Muscle layer of duodenum (tissue), 2 donors: ENCODE measurements at regions not wholly inside any gene's neighbourhood (a gene's known extent, or its start where the extent isn't known, plus 50 kb on each side); places are given as distances from the start of the nearest gene placed in this dataset.
A peak's percentile ranks its signal among the peaks of the same experiment; 100 is the strongest.
"Not testable (repeated sequence)": the region's sequence is repeated elsewhere in the genome, so short reads cannot be mapped to it uniquely, and the experiment has no call there.

ENCODE experiments used
- H3K27ac ChIP-seq: one replicate; pipeline ENCODE4 v1.7.0; 2013; ENCODE audit warnings: mild to moderate bottlenecking, low read length
- H3K27me3 ChIP-seq: one replicate; pipeline ENCODE4 v1.7.0; 2013; ENCODE audit warnings: low read depth, mild to moderate bottlenecking, control low read depth, low read length
- H3K36me3 ChIP-seq, 2 donors: one replicate each; pipeline ENCODE4 v1.7.0; 2013; ENCODE audit warnings: low read length in 2 of 2, control low read depth in 1 of 2, mild to moderate bottlenecking in 1 of 2; ENCODE audit not compliant: insufficient read depth in 2 of 2, control insufficient read depth in 1 of 2
- H3K4me1 ChIP-seq, 2 donors: one replicate each; pipeline ENCODE4 v1.7.0; 2013; ENCODE audit warnings: low read length in 2 of 2, mild to moderate bottlenecking in 2 of 2, control low read depth in 1 of 2, moderate library complexity in 1 of 2; ENCODE audit not compliant: insufficient read depth in 2 of 2, control insufficient read depth in 1 of 2
- H3K4me3 ChIP-seq, 2 donors: one replicate each; pipeline ENCODE4 v1.7.0; 2013; ENCODE audit warnings: low read length in 2 of 2, low read depth in 1 of 2, mild to moderate bottlenecking in 1 of 2
- H3K9me3 ChIP-seq, 2 donors: one replicate each; pipeline ENCODE4 v1.7.0; 2013; ENCODE audit warnings: low read length in 2 of 2, control low read depth in 1 of 2, mild to moderate bottlenecking in 1 of 2; ENCODE audit not compliant: control insufficient read depth in 1 of 2
- donor health status: healthy.

DNA sequence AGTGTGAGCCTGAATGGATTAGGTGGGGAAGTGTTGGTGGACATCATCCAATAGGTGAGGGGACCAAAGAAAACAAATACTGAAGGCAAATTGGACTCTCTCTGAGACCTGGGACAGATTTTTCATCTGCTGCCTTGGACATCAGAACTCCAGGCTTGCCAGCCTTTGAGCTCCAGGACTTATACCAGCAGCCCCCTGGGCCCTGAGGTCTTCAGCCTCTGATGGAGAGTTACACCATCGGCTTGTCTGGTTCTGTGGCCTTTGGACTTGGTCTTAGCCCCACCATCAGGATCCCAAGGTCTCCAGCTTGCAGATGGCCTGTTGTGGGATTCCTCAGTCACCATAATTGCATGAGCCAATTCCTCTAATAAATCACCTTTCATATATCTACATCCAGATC, 80.8 kb upstream of the SLC8A3 start:
- Histone ChIP-seq H3K4me1 (no peaks in the 10 kb centered on the region), H3K9me3 (no peaks in the 10 kb centered on the region), H3K27me3 (no peaks in the 10 kb centered on the region), H3K27ac (no peak overlapping the region), H3K4me3 (no peak overlapping the region), H3K36me3 (no peaks in the 10 kb centered on the region)

DNA sequence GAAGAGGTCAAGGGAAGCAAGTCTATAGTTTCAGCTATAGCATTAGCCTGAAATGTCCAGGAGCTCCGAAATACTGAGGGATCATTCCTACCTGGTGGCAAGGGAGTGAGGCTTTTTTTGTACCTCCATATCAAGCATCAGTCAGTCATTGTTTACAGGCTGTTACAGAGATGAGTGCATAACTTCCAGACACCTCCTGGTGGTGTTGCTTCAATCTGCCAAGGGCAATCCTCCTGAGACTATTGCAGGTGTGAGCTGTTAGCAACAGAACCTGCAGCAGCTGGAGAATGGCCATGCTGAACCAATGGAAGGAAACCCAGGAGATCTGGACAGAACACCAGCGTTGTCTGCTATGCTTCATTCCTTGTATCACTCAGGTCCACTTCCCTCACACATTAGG, 80.0 kb upstream of the SLC8A3 start:
- Histone ChIP-seq H3K36me3 (no peaks in the 10 kb centered on the region), H3K27ac (no peak overlapping the region), H3K4me1 (no peaks in the 10 kb centered on the region), H3K4me3 (no peak overlapping the region), H3K9me3 (no peaks in the 10 kb centered on the region), H3K27me3 (no peaks in the 10 kb centered on the region)

DNA sequence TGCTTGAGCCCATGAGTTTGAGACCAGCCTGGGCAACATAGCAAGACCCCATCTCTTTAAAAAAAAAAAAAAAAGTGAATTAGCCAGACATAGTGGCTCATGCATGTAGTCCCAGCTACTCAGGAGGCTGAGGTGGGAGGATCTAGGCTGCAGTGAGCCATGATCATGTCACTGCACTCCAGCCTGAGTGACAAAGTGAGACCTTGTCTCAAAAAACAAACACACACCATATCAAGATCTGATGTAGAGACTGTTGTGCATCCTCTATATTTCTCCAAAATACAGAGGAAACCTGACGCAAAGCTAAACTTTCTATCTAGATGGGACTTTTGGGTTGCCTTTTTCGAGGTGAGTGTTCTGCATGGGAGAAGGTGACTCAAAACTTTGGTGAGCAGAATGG, 77.4 kb upstream of the SLC8A3 start:
- H3K27ac ChIP-seq, result no peak overlapping the region
- no peak overlapping the region for H3K4me3 ChIP-seq
- no peaks in the 10 kb centered on the region for H3K27me3 ChIP-seq

DNA sequence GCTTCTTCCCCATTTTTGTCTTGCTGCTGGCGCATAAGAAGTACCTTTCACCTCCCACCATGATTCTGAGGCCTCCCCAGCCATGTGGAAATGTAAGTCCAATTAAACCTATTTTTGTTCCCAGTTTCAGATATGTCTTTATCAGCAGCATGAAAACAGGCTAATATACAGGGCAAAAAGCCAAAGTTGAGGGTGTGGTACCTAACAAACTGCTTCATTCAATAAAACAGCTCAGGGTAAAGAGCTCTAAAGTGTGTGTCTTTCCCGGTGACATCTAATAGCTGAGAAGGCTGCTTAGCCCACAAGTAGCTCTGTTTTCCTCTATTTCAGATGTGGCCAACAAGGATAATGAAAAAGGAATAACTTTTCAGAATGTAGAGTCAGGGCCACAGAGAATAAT, 76.7 kb upstream of the SLC8A3 start:
- Histone ChIP-seq H3K9me3 (no peaks in the 10 kb centered on the region), H3K4me3 (no peak overlapping the region), H3K36me3 (no peaks in the 10 kb centered on the region), H3K27ac (no peak overlapping the region), H3K27me3 (no peaks in the 10 kb centered on the region), H3K4me1 (no peaks in the 10 kb centered on the region)

More for the DNA sequence above, 77.4 kb upstream of the SLC8A3 start:
- H3K9me3 ChIP-seq, result no peaks in the 10 kb centered on the region
- no peaks in the 10 kb centered on the region for H3K4me1 ChIP-seq
- H3K36me3 ChIP-seq, result no peaks in the 10 kb centered on the region

DNA sequence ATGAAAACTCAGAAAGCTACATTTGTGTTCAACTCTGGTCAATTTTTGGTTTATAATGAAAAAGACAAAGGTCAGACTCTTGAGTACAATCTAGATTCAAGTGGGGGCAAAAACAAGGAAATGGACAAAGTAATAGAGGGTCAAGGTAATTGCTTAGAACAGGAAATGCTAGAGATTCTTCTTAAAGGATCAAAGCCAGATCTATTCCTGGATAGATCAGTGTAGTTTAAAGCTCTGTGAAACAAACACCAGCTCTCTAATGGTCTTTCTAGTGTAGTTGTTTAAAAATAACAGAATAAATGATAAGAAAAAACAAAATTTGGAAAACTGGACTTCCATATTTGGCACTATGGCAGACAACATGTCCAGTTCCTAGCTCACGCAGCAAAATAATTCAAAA, 70.7 kb upstream of the SLC8A3 start:
- no peaks in the 10 kb centered on the region for H3K4me1 ChIP-seq
- peaks cover 13% of the 10 kb centered on the region for H3K27me3 ChIP-seq
- no peaks in the 10 kb centered on the region for H3K9me3 ChIP-seq

DNA sequence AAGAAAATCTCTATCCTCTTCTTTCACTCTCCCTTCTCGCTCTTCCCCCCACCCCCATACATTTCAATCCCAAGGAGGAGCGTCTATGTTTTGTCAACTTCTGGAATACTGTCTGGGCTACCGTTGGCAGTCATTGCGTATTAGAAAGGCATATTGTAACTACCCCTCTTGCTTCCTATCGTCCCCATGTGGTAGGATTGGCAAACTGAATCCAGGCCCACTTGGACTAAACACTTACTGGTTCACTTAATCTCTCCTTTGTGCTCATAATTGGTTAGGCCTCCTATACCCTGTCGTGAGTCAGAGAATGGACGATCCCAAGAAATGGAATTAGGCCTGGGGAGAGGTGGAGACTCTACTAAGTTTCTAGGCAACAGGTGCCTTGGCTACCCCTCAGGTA, 68.8 kb upstream of the SLC8A3 start:
- Histone ChIP-seq H3K36me3 (no peaks in the 10 kb centered on the region), H3K9me3 (no peaks in the 10 kb centered on the region), H3K27ac (no peak overlapping the region), H3K27me3 (peaks cover 13% of the 10 kb centered on the region), H3K4me3 (no peak overlapping the region), H3K4me1 (no peaks in the 10 kb centered on the region)

More for the DNA sequence above, 70.7 kb upstream of the SLC8A3 start:
- Histone ChIP-seq H3K27ac (no peak overlapping the region), H3K36me3 (no peaks in the 10 kb centered on the region), H3K4me3 (no peak overlapping the region)

DNA sequence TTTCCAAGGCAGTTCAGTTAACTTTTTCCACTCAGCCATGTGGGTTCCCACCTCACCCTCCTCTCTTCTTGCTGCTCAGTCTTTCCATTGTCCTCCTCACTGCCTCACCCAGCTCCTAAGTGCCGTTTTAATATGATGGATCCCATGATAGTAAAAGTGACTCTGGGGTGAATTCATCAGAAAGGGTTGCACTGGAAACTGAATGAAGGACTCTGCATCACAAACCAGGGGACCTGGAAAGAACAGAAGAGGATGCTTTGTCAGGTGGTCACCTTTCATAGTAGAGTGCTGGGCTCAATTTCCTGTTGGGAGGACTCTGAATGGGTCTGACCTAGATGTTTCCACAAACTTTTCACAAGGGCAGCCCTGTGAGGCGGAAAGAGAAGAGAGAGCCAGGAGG, 67.8 kb upstream of the SLC8A3 start:
- Histone ChIP-seq H3K36me3 (no peaks in the 10 kb centered on the region), H3K9me3 (no peaks in the 10 kb centered on the region), H3K27me3 (peaks cover 13% of the 10 kb centered on the region), H3K4me1 (no peaks in the 10 kb centered on the region), H3K27ac (no peak overlapping the region), H3K4me3 (no peak overlapping the region)

DNA sequence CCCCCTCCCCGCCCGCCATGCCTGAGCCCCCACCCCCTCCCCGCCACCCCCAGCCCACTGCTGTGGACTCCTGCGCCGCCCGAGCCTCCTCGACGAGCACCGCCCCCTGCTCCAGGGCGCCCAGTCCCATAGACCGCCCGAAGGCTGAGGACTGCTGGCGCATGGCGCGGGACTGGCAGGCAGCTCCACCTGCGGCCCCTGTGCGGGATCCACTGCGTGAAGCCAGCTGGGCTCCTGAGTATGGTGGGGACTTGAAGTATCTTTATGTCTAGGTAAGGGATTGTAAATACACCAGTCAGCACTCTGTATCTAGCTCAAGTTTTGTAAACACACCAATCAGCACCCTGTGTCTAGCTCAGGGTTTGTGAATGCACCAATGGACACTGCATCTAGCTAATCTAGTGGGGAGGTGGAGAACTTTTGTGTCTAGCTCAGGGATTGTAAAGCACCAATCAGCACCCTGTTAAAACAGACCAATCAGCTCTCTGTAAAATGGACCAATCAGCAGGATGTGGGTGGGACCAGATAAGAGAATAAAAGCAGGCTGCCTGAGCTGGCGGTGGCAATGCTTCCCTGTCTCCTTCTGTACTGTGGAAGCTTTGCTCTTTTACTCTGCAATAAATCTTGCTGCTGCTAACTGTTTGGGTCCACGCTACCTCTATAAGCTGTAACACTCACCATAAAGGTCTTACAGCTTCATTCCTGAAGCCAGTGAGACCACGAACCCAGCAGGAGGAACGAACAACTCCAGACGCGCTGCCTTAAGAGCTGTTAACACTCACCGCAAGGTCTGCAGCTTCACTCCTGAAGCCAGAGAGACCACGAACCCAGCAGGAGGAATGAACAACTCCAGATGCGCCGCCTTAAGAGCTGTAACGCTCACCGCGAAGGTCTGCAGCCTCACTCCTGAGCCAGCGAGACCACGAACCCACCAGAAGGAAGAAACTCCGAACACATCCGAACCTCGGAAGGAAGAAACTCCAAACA, 66.6 kb upstream of the SLC8A3 start:
- H3K4me1 ChIP-seq, H3K36me3 ChIP-seq, H3K9me3 ChIP-seq, H3K27ac ChIP-seq: not testable (repeated sequence)
- peaks cover 13% of the 10 kb centered on the region for H3K27me3 ChIP-seq
- peak overlapping the region in 1 of 2 donors; percentile 28 for H3K4me3 ChIP-seq

DNA sequence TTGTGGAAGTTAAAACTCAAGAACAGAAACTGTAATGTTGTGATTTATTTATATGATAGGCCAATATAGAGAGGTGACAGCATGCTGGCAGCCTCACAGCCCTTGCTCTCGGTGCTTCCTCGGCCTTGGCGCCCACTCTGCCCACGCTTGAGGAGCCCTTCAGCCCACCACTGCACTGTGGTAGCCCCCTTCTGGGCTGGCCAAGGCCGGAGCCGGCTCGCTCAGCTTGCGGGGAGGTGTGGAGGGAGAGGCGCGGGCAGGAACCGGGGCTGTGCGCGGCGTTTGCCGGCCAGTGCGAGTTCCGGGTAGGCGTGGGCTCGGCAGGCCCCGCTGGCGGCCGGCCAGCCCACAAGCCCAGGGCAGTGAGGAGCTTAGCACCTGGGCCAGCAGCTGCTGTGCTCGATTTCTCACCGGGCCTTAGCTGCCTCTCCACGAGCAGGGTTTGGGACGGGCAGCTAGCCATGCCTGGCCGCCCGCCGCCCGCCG, 65.8 kb upstream of the SLC8A3 start:
- Histone ChIP-seq H3K36me3 (no peaks in the 10 kb centered on the region), H3K27me3 (peaks cover 13% of the 10 kb centered on the region), H3K9me3 (no peaks in the 10 kb centered on the region), H3K27ac (no peak overlapping the region), H3K4me1 (no peaks in the 10 kb centered on the region), H3K4me3 (peak overlapping the region; percentile 16 to 57)

DNA sequence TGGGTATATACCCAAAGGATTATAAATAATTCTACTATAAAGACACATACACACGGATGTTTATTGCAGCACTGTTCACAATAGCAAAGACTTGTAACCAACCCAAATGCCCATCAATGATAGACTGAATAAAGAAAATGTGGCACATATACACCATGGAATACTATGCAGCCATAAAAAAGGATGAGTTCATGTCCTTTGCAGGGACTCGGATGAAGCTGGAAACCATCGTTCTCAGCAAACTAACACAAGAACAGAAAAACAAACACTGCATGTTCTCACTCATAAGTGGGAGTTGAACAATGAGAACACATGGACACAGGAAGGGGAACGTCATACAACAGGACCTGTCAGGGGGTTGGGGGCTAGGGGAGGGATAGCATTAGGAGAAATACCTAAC, 64.8 kb upstream of the SLC8A3 start:
- H3K27me3 ChIP-seq, result peaks cover 13% of the 10 kb centered on the region

DNA sequence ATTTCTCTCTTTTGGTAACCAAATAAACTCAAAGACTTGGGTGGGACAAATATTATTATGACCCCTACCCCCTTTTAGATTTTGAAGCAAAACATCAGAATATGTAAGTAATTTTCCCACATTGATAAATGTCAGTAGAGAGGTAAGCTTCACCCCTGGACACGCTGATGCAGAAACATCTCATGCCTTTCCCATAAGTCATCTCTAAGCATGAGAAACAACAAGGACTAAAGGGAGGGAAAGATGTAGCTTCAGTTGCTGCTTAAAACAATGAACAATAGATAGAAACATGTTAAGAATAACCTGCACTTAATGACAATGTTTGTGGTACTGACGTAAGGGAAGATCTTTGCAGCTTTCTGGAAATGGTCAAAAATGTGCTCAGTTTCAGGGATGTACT, 56.3 kb upstream of the SLC8A3 start:
- no peak overlapping the region for H3K27ac ChIP-seq
- H3K9me3 ChIP-seq, result peaks cover 0 to 2% of the 10 kb centered on the region in 2 donors
- H3K27me3 ChIP-seq, result no peaks in the 10 kb centered on the region
- no peaks in the 10 kb centered on the region for H3K4me1 ChIP-seq
- H3K4me3 ChIP-seq, result no peak overlapping the region
- H3K36me3 ChIP-seq, result no peaks in the 10 kb centered on the region

More for the DNA sequence above, 64.8 kb upstream of the SLC8A3 start:
- H3K9me3 ChIP-seq, H3K27ac ChIP-seq, H3K4me1 ChIP-seq, H3K4me3 ChIP-seq, H3K36me3 ChIP-seq: not testable (repeated sequence)
